T-cell (primary cell): ENCODE measurements at regions not wholly inside any gene's neighbourhood (a gene's known extent, or its start where the extent isn't known, plus 50 kb on each side); places are given as distances from the start of the nearest gene placed in this dataset.

Source experiments
- ATAC-seq, 4 experiments: fragments of 200-7000 bp in 3 of 4; fragments of 150-1000 bp in 1 of 4; cut with Tn5 transposase; replicated peaks in 1 of 4; 1 replicate in 3 of 4; 2 replicates in 1 of 4; pipeline ENCODE4 v1.10.0; 2021; ENCODE audit warnings: moderate library complexity in 3 of 4, mild to moderate bottlenecking in 2 of 4, moderate number of reproducible peaks in 1 of 4
- CTCF ChIA-PET, 2 donors: fragments of 300-600 bp; sonication (Branson Sonifier 250); formaldehyde crosslinking; loops; one replicate each; lab custom pipeline; 2022; ENCODE audit warnings: antibody characterized with exemption in 2 of 2; lab: Charles Lee
- POLR2A ChIA-PET, 2 donors: fragments of 300-600 bp; sonication (Branson Sonifier 250); formaldehyde crosslinking; loops; one replicate each; lab custom pipeline; 2022; ENCODE audit warnings: antibody characterized with exemption in 2 of 2; lab: Charles Lee
- DNase-seq, 35 experiments: peaks; one replicate each; pipeline versions ENCODE4 v3.0.0 to v3.0.0-alpha.2; 2013 to 2023
- H3K27ac ChIP-seq: one replicate; pipeline ENCODE4 v1.5.1; 2013; ENCODE audit warnings: low read length
- H3K27me3 ChIP-seq, 2 experiments: replicated peaks in 1 of 2; 1 replicate in 1 of 2; 2 replicates in 1 of 2; pipeline versions ENCODE4 v1.6.1 to v1.7.0; 2013; ENCODE audit warnings: low read length in 1 of 2, mixed read lengths in 1 of 2; ENCODE audit not compliant: control insufficient read depth in 2 of 2, insufficient read depth in 2 of 2; ENCODE audit errors: extremely low read depth in 1 of 2
- H3K36me3 ChIP-seq, 2 donors: 1 replicate in 1 of 2; 2 replicates in 1 of 2; pipeline versions ENCODE4 v1.6.1 to v1.7.0; 2013; ENCODE audit warnings: low read length in 1 of 2; ENCODE audit not compliant: control insufficient read depth in 2 of 2, insufficient read depth in 1 of 2; ENCODE audit errors: extremely low read depth in 1 of 2
- H3K4me1 ChIP-seq, 2 experiments: 1 replicate in 1 of 2; 2 replicates in 1 of 2; pipeline versions ENCODE4 v1.6.1 to v1.7.0; 2013; ENCODE audit warnings: low read length in 2 of 2, mixed read lengths in 1 of 2; ENCODE audit not compliant: insufficient read depth in 2 of 2, control insufficient read depth in 1 of 2; ENCODE audit errors: extremely low read depth in 1 of 2
- H3K4me3 ChIP-seq, 2 donors: 1 replicate in 1 of 2; 2 replicates in 1 of 2; pipeline versions ENCODE4 v1.5.1 to v1.7.0; 2013; ENCODE audit warnings: mild to moderate bottlenecking in 2 of 2, low read length in 1 of 2, moderate library complexity in 1 of 2; ENCODE audit not compliant: control insufficient read depth in 1 of 2; ENCODE audit errors: extremely low read depth in 1 of 2
- H3K9me3 ChIP-seq: 2 replicates; pipeline ENCODE4 v1.7.0; 2013
- H3K27ac Mint-ChIP-seq, 2 donors: one replicate each; pipeline ENCODE4 v1.8.0; 2020 to 2021; ENCODE audit warnings: mild to moderate bottlenecking in 2 of 2, mixed read lengths in 2 of 2
- H3K27me3 Mint-ChIP-seq, 2 donors: one replicate each; pipeline ENCODE4 v1.8.0; 2021 to 2022; ENCODE audit warnings: mixed read lengths in 2 of 2
- H3K36me3 Mint-ChIP-seq: one replicate; pipeline ENCODE4 v1.8.0; 2021; ENCODE audit warnings: mixed read lengths
- H3K4me1 Mint-ChIP-seq, 3 donors: one replicate each; pipeline ENCODE4 v1.8.0; 2020 to 2022; ENCODE audit warnings: mixed read lengths in 3 of 3, mild to moderate bottlenecking in 1 of 3
- H3K4me3 Mint-ChIP-seq, 3 donors: one replicate each; pipeline ENCODE4 v1.8.0; 2020 to 2022; ENCODE audit warnings: mild to moderate bottlenecking in 3 of 3, mixed read lengths in 3 of 3, moderate library complexity in 3 of 3
- H3K9me3 Mint-ChIP-seq, 3 donors: one replicate each; pipeline ENCODE4 v1.8.0; 2020 to 2022; ENCODE audit warnings: mixed read lengths in 3 of 3
- WGBS: methylation state at CpG from one replicate; pipeline ENCODE4 v1.1.5; 2013; ENCODE audit warnings: missing lambda C conversion rate; ENCODE audit not compliant: insufficient coverage; 5-methylcytosine and 5-hydroxymethylcytosine counted together

DNA sequence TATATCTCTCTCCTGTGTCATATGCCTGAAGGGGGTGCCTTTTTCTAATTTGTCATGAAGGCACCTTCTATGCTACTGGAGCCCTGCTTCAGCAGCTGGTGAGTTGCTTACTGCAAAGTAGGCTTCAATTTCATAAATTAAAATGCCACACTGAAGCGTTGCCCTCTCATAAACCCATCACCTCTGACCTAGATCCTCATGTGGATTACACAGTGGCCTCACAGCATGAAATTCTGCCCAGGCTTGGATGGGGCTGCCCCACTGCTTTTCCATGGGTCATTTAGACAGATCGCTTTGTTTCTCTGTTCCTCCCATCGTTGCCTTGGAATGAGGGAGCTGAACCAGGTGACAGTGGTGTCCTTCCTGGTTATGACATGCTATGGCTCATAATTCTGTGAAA is 131.2 kb downstream of the RPL22L1 start:
- H3K36me3 ChIP-seq: no peaks in the 10 kb centered on the region
- peaks cover 14 to 26% of the 10 kb centered on the region in 2 donors for H3K27me3 Mint-ChIP-seq
- no peak for ATAC-seq
- no peaks in the 10 kb centered on the region for H3K9me3 ChIP-seq
- H3K27ac ChIP-seq: no peak overlapping the region
- no peak overlapping the region for H3K4me3 Mint-ChIP-seq
- no peaks in the 10 kb centered on the region for H3K27me3 ChIP-seq
- DNase-seq: no peak
- H3K27ac Mint-ChIP-seq: no peak overlapping the region
- H3K4me3 ChIP-seq: no peak overlapping the region
- CTCF ChIA-PET: no interaction called here
- no peaks in the 10 kb centered on the region for H3K36me3 Mint-ChIP-seq
- no peaks in the 10 kb centered on the region for H3K4me1 ChIP-seq
- no peaks in the 10 kb centered on the region for H3K4me1 Mint-ChIP-seq
- WGBS: 88% methylated on average over 2 of the region's 3 CpGs
- POLR2A ChIA-PET: no interaction called here
- H3K9me3 Mint-ChIP-seq: peaks cover 0 to 4% (median 0%) of the 10 kb centered on the region in 3 donors

DNA sequence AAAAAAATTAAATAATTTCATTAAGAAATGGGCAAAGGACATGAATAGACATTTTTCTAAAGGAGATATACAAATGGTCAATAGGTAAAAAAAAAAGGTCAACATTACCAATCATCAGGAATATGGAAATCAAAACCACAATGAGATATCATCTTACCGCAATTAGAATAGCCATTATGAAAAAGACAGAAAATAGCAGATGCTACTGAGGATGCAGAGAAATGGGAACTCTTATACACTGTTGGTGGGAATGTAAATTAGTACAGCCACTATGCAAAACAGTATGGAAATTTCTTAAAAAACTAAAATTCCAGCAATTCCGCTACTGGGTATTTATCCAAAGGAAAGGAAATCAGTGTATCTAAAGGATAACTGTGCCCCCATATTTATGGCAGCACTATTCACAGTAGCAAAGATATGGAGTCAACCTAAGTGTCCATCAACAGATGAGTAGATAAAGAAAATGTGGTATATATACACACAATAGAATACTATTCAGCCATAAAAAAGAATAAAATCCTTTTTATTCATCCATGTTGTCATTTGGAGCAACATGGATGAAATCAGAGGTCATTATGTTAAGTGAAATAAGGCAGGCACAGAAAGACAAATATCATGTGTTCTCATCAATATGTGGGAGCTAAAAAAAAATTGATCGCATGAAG is 132.4 kb downstream of the RPL22L1 start:
- H3K36me3 Mint-ChIP-seq: no peaks in the 10 kb centered on the region
- CTCF ChIA-PET: no interaction called here
- H3K27me3 ChIP-seq: no peaks in the 10 kb centered on the region
- ATAC-seq: no peak
- H3K9me3 Mint-ChIP-seq: peaks cover 0 to 4% (median 0%) of the 10 kb centered on the region in 3 donors
- H3K27ac ChIP-seq: no peak overlapping the region
- no peaks in the 10 kb centered on the region for H3K9me3 ChIP-seq
- no peak for DNase-seq
- no peaks in the 10 kb centered on the region for H3K4me1 ChIP-seq
- H3K4me1 Mint-ChIP-seq: no peaks in the 10 kb centered on the region
- no peak overlapping the region for H3K4me3 Mint-ChIP-seq
- POLR2A ChIA-PET: no interaction called here
- no peak overlapping the region for H3K27ac Mint-ChIP-seq
- H3K4me3 ChIP-seq: no peak overlapping the region
- WGBS: 100% methylated on average over 1 of the region's 3 CpGs
- peaks cover 14 to 26% of the 10 kb centered on the region in 2 donors for H3K27me3 Mint-ChIP-seq
- no peaks in the 10 kb centered on the region for H3K36me3 ChIP-seq

DNA sequence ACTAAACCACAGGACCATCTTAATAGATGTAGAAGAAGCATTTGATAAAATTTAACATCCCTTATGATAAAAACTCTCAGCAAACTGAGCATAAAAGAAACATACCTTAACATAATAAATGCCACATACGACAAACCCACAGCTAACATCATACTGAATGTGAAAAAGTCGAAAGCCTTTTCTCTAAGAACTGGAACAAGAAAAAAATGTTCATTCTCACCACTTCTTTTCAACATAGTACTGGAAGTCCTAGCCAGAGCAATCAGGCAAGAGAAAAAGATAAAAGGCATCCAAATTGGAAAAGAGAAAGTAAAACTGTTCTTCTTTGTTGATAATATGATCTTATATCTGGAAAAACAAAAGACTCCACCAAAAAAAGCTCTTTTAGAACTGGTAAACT is 134.2 kb downstream of the RPL22L1 start:
- Mint-ChIP-seq H3K36me3 (no peaks in the 10 kb centered on the region), H3K27ac (no peak overlapping the region), H3K4me1 (no peaks in the 10 kb centered on the region), H3K4me3 (no peak overlapping the region), H3K9me3 (peaks cover 0 to 4% (median 0%) of the 10 kb centered on the region in 3 donors), H3K27me3 (peaks cover 14 to 36% of the 10 kb centered on the region in 2 donors)
- Histone ChIP-seq H3K4me3 (no peak overlapping the region), H3K9me3 (no peaks in the 10 kb centered on the region), H3K36me3 (no peaks in the 10 kb centered on the region), H3K27ac (no peak overlapping the region), H3K4me1 (no peaks in the 10 kb centered on the region), H3K27me3 (no peaks in the 10 kb centered on the region)
- CTCF ChIA-PET: no interaction called here
- POLR2A ChIA-PET: no interaction called here
- DNase-seq (no peak), ATAC-seq (no peak)
- WGBS: 100% methylated on average over 1 of the region's 2 CpGs

DNA sequence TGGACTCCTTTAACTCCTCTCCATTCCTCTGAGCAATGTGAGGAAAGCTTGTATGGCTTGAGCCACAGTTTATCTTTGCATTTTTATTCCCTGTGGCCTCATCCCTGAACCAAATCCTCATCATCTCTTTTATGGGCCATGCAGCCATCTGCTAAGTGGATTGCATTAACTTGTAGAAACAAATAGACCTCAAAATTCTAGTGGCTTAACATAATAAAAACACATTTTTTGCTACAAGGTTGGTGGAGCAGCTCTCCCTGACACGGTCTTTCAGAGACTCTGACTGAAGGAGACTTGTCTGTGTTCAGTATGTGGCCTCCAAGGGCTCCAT is 135.3 kb downstream of the RPL22L1 start:
- ChIA-PET CTCF (interaction anchor here in 1 of 2 donors (0.9 kb wide), 1 partner anchor 23 kb away, joined by 3 read pairs; no protein-coding TSS in a partner anchor), POLR2A (interaction anchor here in 1 of 2 donors (0.7 kb wide), 1 partner anchor 13 kb away, joined by 3 read pairs; no protein-coding TSS in a partner anchor)
- no peaks in the 10 kb centered on the region for H3K4me1 ChIP-seq
- H3K27me3 ChIP-seq: no peaks in the 10 kb centered on the region
- no peaks in the 10 kb centered on the region for H3K36me3 Mint-ChIP-seq
- 57% methylated on average over 1 of the region's 1 CpG for WGBS
- no peaks in the 10 kb centered on the region for H3K9me3 ChIP-seq
- no peak overlapping the region for H3K4me3 ChIP-seq
- ATAC-seq (no peak), DNase-seq (no peak)
- no peaks in the 10 kb centered on the region for H3K4me1 Mint-ChIP-seq
- H3K9me3 Mint-ChIP-seq: peaks cover 0 to 4% (median 0%) of the 10 kb centered on the region in 3 donors
- H3K27me3 Mint-ChIP-seq: peaks cover 13 to 40% of the 10 kb centered on the region in 2 donors
- no peak overlapping the region for H3K27ac Mint-ChIP-seq
- H3K4me3 Mint-ChIP-seq: no peak overlapping the region
- H3K36me3 ChIP-seq: no peaks in the 10 kb centered on the region
- H3K27ac ChIP-seq: no peak overlapping the region

DNA sequence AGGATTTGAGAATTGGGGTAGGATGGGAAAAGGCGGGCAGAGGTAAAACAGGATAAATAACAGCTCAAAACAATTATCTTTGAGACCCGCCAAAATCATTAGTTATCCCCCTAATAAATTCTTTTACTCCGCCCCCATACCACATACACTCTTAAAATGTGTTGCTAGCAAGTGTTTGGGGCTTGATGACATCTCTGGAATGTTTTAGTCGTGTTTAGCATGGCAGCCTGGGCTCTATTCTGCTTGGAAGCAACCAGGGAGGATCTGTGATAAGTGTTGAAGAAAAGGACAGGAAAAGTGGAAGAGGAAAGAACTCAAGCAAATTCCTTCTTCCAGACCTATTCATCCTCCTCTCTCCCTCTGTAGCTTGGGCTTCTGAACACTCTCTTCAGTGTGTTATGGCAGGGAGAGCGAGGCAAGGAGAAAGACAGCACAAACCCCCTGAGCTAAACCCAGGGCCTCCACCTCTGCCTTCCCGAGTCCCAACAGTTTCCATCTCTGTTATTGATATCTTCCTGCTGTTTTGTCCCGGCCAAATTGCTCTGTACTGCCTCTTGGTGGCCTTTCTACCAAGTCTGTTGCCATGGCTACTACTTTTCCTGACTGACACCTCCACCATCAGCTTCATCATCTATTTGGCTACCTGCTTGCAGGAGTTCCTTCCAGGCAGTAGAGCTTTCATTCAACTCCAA is 135.8 kb downstream of the RPL22L1 start:
- H3K27me3 Mint-ChIP-seq: peaks cover 13 to 35% of the 10 kb centered on the region in 2 donors
- no peak overlapping the region for H3K4me3 Mint-ChIP-seq
- Histone ChIP-seq H3K9me3 (no peaks in the 10 kb centered on the region), H3K4me3 (no peak overlapping the region), H3K27ac (no peak overlapping the region), H3K36me3 (no peaks in the 10 kb centered on the region), H3K27me3 (no peaks in the 10 kb centered on the region), H3K4me1 (no peaks in the 10 kb centered on the region)
- ATAC-seq (no peak), DNase-seq (no peak)
- H3K36me3 Mint-ChIP-seq: no peaks in the 10 kb centered on the region
- H3K4me1 Mint-ChIP-seq: no peaks in the 10 kb centered on the region
- no peak overlapping the region for H3K27ac Mint-ChIP-seq
- H3K9me3 Mint-ChIP-seq: peaks cover 0 to 4% (median 0%) of the 10 kb centered on the region in 3 donors
- ChIA-PET POLR2A (interaction anchor here in 1 of 2 donors (0.7 kb wide), 1 partner anchor 13 kb away, joined by 3 read pairs; no protein-coding TSS in a partner anchor), CTCF (no interaction called here)
- WGBS: 63% methylated on average over 2 of the region's 7 CpGs

DNA sequence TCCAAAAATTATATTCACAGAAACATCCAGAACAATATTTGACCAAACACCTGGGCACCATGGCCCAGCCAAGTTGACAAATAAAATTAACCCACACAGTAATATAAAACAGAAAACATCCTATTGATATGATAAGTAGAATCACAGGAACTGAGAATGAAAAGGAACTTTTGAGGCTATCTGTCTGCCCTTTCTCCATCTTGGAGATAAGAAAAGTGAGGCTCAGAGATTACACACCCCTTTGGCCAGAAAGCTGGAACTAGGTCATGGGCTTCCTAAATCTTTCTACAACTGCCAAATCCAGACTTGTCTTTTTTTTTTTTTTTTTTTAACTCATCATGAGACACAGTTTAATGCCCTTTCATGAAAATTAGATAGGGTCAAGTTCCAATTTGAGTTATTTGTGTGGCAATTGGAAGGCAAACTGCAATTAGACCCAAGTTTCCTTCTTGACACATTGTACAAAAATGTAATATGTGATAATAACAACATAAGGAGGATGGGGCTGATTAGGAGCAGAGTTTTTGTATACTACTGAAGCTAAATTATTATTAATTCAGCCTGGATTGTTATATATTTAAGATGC is 137.2 kb downstream of the RPL22L1 start:
- POLR2A ChIA-PET: no interaction called here

More for the DNA sequence above, 137.2 kb downstream of the RPL22L1 start:
- Histone ChIP-seq H3K27ac (no peak overlapping the region), H3K4me3 (no peak overlapping the region), H3K4me1 (no peaks in the 10 kb centered on the region), H3K27me3 (no peaks in the 10 kb centered on the region), H3K9me3 (no peaks in the 10 kb centered on the region), H3K36me3 (no peaks in the 10 kb centered on the region)
- H3K4me3 Mint-ChIP-seq: no peak overlapping the region
- ATAC-seq (no peak), DNase-seq (no peak)
- no peaks in the 10 kb centered on the region for H3K4me1 Mint-ChIP-seq
- H3K27me3 Mint-ChIP-seq: peaks cover 13 to 31% of the 10 kb centered on the region in 2 donors
- H3K27ac Mint-ChIP-seq: no peak overlapping the region
- CTCF ChIA-PET: no interaction called here
- H3K36me3 Mint-ChIP-seq: no peaks in the 10 kb centered on the region
- no peaks in the 10 kb centered on the region for H3K9me3 Mint-ChIP-seq
